ENCODE measurements at regions not wholly inside any gene's neighbourhood (a gene's known extent, or its start where the extent isn't known, plus 50 kb on each side); places are given as distances from the start of the nearest gene placed in this dataset.

- TF ChIP-seq CTCF (conservative IDR thresholded peaks at IDR 0.05) (no peak), EZH2 (IDR thresholded peaks at IDR 0.05; ENCODE audit: low read depth) (no peak)
Observed at GRCh38 chr2:193867454-193867853, 1672.7 kb upstream of the TMEFF2 start.

Measured in PC-9 (cell line).